C4-2B (cell line): ENCODE measurements at regions not wholly inside any gene's neighbourhood (a gene's known extent, or its start where the extent isn't known, plus 50 kb on each side); places are given as distances from the start of the nearest gene placed in this dataset.

Experiments
- CTCF ChIP-seq: fragments of 450-650 bp; conservative IDR thresholded peaks from 2 replicates; pipeline ENCODE4 v1.5.1; 2017; ENCODE audit warnings: mild to moderate bottlenecking
- ZFX ChIP-seq: fragments of 450-650 bp; IDR thresholded peaks from 2 replicates; pipeline ENCODE4 v1.6.1; 2017

DNA sequence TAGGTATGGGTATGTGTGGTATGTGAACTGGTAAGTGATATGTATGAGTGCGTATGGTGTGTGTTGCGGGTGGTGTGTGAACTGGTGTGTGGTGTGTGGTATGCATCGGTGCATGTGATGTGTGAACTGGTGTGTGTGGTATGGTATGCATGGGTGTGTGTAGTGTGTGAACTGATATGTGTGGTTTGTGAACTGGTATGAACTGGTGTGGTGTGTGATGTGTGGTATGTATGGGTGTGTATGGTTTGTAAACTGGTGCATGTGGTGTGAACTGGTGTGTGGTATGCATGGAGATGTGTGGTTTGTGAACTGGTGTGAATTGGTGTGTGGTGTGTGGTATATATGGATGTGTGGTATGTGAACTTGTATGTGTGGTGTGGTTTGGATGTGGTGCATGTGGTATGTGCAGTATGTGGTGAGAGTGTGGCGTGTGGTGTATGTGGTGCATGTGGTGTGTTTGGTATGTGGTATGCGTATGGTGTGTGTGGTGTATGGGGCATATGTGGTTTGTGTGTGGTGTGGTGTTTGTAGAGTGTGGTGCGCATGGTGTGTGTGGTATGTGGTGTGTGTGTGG is 208.9 kb upstream of the TNP1 start:
- TF ChIP-seq CTCF (no peak), ZFX (no peak)
